ENCODE measurements at regions not wholly inside any gene's neighbourhood (a gene's known extent, or its start where the extent isn't known, plus 50 kb on each side); places are given as distances from the start of the nearest gene placed in this dataset.

DNA sequence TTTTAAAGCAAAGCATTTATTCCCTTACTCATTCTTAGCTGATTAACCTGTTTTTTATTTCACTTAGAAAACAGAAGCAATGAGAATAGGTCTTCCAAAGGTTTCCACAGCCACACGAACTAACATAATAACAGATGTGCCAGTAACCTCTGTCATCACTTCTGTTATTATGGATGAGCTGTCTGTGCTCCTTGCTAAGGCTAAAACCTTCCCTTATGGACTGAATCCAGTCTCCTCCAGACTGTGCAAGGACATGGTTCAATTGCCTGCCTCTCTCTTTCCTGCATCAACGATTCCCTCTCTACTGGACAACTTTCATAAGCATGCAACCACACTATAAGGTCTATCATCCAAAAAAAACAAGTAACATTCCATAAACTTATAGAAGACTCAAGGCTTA lies 1446.2 kb downstream of the MAT2B start:
- Histone ChIP-seq H3K27me3 (ENCODE audit: low read depth, low read length) (no peaks in the 10 kb centered on the region), H3K4me1 (ENCODE audit: control insufficient read depth in 1 of 2, insufficient read depth in 2 of 2, low read length in 2 of 2) (no peaks in the 10 kb centered on the region), H3K36me3 (ENCODE audit: control insufficient read depth in 1 of 2, insufficient read depth in 2 of 2, low read length in 2 of 2) (no peaks in the 10 kb centered on the region), H3K27ac (ENCODE audit: low read length) (no peak overlapping the region), H3K4me3 (ENCODE audit: low read depth in 1 of 2, low read length in 2 of 2) (no peak overlapping the region), H3K9me3 (ENCODE audit: control insufficient read depth in 1 of 2, low read length in 2 of 2) (no peaks in the 10 kb centered on the region)

DNA sequence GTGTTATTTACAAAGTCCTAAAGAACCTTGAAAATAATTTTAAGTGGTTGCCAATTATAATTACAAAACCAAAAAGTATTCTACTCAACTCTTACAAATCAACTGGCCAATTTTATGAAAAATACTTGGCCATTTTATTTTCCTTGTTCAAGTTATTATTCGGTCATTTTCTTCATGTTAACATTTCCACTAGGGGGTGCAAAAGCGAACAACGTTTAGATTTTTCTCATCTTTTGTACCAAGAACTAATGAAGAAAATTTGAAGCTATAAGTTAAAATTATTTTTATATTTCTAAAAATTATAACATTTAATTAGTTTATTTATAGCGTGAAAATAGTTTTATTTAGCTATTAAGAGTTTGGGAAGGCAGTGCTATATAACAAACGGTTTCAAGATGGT lies 1453.3 kb downstream of the MAT2B start:
- Histone ChIP-seq H3K9me3 (ENCODE audit: control insufficient read depth in 1 of 2, low read length in 2 of 2) (no peaks in the 10 kb centered on the region), H3K36me3 (ENCODE audit: control insufficient read depth in 1 of 2, insufficient read depth in 2 of 2, low read length in 2 of 2) (no peaks in the 10 kb centered on the region), H3K4me1 (ENCODE audit: control insufficient read depth in 1 of 2, insufficient read depth in 2 of 2, low read length in 2 of 2) (peaks cover 0 to 6% of the 10 kb centered on the region in 2 donors), H3K27ac (ENCODE audit: low read length) (no peak overlapping the region), H3K27me3 (ENCODE audit: low read depth, low read length) (no peaks in the 10 kb centered on the region), H3K4me3 (ENCODE audit: low read depth in 1 of 2, low read length in 2 of 2) (no peak overlapping the region)

DNA sequence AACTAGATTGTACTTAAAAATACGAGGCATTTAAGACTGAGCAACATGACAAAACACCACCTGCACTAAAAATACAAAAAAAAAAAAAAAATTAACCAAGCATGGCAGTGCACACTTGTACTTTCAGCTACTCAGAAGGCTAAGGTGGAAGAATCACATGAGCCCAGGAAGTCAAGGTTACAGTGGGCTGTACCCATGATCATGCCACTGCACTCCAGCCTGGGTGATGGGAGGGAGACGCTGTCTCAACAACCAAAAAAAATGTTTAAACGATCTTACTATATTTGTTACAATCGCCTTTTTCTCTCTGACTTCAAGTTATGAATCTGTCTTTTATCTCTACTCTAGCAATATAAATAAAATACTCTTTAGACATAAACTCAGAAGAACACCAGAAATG lies 1454.3 kb downstream of the MAT2B start:
- H3K9me3 ChIP-seq (ENCODE audit: control insufficient read depth in 1 of 2, low read length in 2 of 2) = no peaks in the 10 kb centered on the region
- H3K27ac ChIP-seq (ENCODE audit: low read length) = no peak overlapping the region
- no peaks in the 10 kb centered on the region for H3K27me3 ChIP-seq (ENCODE audit: low read depth, low read length)

DNA sequence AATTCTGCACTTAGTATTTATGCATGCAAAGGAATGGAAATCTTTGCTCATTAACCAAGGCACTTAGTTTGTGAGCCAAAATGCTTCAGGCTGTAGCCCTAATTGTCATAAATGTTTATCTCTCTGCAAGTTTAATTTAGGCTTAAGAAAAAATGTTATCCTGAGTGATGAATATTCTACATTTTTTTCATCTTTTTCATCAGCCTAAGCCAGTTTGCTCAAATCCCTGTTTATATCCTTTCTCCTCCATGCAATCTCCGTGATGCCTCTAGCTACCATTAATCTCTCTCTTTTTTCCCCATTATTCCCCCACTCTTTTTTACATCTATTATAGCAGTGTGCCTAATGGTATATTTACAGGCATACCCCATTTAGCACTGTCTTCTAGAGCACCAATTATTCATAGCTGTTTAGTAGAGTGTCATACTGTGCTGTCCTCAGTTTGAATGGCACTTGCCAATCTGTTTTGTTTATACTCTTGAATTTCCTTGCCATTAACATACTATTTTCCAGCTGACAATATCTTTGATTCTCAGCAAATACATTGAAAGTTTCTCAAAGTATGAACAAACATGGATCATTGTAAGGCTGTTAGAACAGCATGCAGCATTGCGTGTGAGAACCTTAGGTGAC lies 1457.0 kb downstream of the MAT2B start:
- no peaks in the 10 kb centered on the region for H3K27me3 ChIP-seq (ENCODE audit: low read depth, low read length)
- peaks cover 0 to 6% of the 10 kb centered on the region in 2 donors for H3K4me1 ChIP-seq (ENCODE audit: control insufficient read depth in 1 of 2, insufficient read depth in 2 of 2, low read length in 2 of 2)
- no peaks in the 10 kb centered on the region for H3K9me3 ChIP-seq (ENCODE audit: control insufficient read depth in 1 of 2, low read length in 2 of 2)
- H3K36me3 ChIP-seq (ENCODE audit: control insufficient read depth in 1 of 2, insufficient read depth in 2 of 2, low read length in 2 of 2) = no peaks in the 10 kb centered on the region
- no peak overlapping the region for H3K4me3 ChIP-seq (ENCODE audit: low read depth in 1 of 2, low read length in 2 of 2)
- H3K27ac ChIP-seq (ENCODE audit: low read length) = no peak overlapping the region

More for the DNA sequence above, 1454.3 kb downstream of the MAT2B start:
- peaks cover 0 to 6% of the 10 kb centered on the region in 2 donors for H3K4me1 ChIP-seq (ENCODE audit: control insufficient read depth in 1 of 2, insufficient read depth in 2 of 2, low read length in 2 of 2)
- H3K4me3 ChIP-seq (ENCODE audit: low read depth in 1 of 2, low read length in 2 of 2) = no peak overlapping the region
- no peaks in the 10 kb centered on the region for H3K36me3 ChIP-seq (ENCODE audit: control insufficient read depth in 1 of 2, insufficient read depth in 2 of 2, low read length in 2 of 2)

DNA sequence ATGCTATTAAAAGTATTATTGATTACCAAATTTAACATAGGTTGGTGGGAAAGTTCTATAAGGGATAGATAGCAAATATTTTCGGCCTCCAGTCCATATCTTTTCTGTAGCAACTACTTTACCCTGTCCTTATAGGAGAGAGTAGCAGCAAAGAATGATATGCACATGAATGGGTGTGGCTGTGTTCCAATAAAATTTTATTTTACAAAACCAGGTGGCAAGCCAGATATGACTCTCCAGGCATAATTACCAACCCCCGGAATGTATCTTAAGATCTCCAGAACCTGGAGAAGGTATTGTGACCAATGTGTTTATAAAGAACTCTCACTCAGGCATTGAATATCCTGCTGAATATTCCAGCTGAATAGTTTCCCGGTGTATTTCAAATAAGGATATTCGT lies 1461.2 kb downstream of the MAT2B start:
- Histone ChIP-seq H3K4me1 (ENCODE audit: control insufficient read depth in 1 of 2, insufficient read depth in 2 of 2, low read length in 2 of 2) (peaks cover 0 to 6% of the 10 kb centered on the region in 2 donors), H3K9me3 (ENCODE audit: control insufficient read depth in 1 of 2, low read length in 2 of 2) (no peaks in the 10 kb centered on the region), H3K36me3 (ENCODE audit: control insufficient read depth in 1 of 2, insufficient read depth in 2 of 2, low read length in 2 of 2) (no peaks in the 10 kb centered on the region), H3K4me3 (ENCODE audit: low read depth in 1 of 2, low read length in 2 of 2) (no peak overlapping the region), H3K27me3 (ENCODE audit: low read depth, low read length) (no peaks in the 10 kb centered on the region), H3K27ac (ENCODE audit: low read length) (no peak overlapping the region)

DNA sequence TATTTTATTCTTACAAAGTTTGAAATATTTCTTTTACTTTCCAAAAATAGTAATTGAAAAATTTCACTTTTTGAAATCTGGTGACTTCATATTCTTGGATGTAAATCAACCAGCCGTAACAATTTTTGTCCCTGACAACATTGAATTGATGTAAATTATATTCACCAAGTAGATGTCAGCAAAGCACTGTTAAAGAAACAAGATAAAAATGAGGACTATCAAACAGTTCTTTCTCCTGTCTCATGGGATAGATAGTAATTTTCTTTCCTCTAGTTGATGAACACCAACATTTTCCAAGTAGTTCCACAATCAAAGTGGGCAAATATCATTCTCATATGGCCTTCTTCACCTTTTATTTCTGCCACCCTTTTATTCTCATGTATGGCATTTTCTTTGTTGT lies 1461.9 kb downstream of the MAT2B start:
- Histone ChIP-seq H3K27me3 (ENCODE audit: low read depth, low read length) (no peaks in the 10 kb centered on the region), H3K36me3 (ENCODE audit: control insufficient read depth in 1 of 2, insufficient read depth in 2 of 2, low read length in 2 of 2) (no peaks in the 10 kb centered on the region), H3K27ac (ENCODE audit: low read length) (no peak overlapping the region), H3K4me1 (ENCODE audit: control insufficient read depth in 1 of 2, insufficient read depth in 2 of 2, low read length in 2 of 2) (peaks cover 0 to 2% of the 10 kb centered on the region in 2 donors), H3K9me3 (ENCODE audit: control insufficient read depth in 1 of 2, low read length in 2 of 2) (no peaks in the 10 kb centered on the region), H3K4me3 (ENCODE audit: low read depth in 1 of 2, low read length in 2 of 2) (no peak overlapping the region)

DNA sequence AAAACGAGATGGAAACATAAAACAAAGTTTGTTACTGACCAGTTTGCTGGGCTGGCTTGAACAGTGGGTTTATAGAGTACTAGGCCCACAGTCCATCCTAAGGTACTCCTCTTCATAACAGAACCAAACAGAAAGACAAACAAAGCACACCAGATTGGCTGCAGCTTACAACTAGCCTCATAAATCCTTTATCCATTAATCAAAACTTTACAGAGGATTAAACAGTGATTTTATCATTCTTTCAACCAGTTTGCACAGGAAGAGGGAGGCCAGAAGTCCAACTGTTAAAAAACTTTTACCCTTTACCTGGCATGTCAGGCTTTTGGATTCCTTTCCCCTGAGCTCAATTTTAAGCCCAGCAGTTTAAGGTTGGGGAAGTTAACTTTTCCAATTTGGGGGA lies 1467.6 kb downstream of the MAT2B start:
- H3K27ac ChIP-seq (ENCODE audit: low read length) = no peak overlapping the region

DNA sequence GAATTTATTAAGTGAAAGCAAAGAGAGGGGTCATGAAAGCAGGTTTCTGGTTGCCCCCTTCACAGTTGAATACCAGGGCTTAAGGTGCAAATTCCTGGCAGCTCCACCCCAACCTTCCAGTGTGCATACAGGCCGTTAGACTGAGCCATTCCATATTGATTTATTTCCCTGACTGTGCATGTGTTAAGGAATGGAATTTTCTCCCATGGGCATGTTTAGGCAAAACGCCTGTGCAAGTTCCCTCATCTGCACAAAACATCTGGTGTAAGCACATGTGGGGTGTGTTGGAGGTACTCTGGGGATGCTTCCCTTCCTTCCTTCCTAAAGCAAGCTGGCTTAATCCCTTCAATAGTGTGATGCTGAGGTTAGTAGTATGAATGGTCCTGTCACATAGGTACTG lies 1470.6 kb downstream of the MAT2B start:
- Histone ChIP-seq H3K4me1 (ENCODE audit: control insufficient read depth in 1 of 2, insufficient read depth in 2 of 2, low read length in 2 of 2) (no peaks in the 10 kb centered on the region), H3K27me3 (ENCODE audit: low read depth, low read length) (no peaks in the 10 kb centered on the region), H3K4me3 (ENCODE audit: low read depth in 1 of 2, low read length in 2 of 2) (no peak overlapping the region), H3K36me3 (ENCODE audit: control insufficient read depth in 1 of 2, insufficient read depth in 2 of 2, low read length in 2 of 2) (no peaks in the 10 kb centered on the region), H3K27ac (ENCODE audit: low read length) (no peak overlapping the region), H3K9me3 (ENCODE audit: control insufficient read depth in 1 of 2, low read length in 2 of 2) (peaks cover 0 to 17% of the 10 kb centered on the region in 2 donors)

More for the DNA sequence above, 1467.6 kb downstream of the MAT2B start:
- H3K36me3 ChIP-seq (ENCODE audit: control insufficient read depth in 1 of 2, insufficient read depth in 2 of 2, low read length in 2 of 2) = no peaks in the 10 kb centered on the region
- H3K4me3 ChIP-seq (ENCODE audit: low read depth in 1 of 2, low read length in 2 of 2) = no peak overlapping the region
- H3K4me1 ChIP-seq (ENCODE audit: control insufficient read depth in 1 of 2, insufficient read depth in 2 of 2, low read length in 2 of 2) = no peaks in the 10 kb centered on the region
- no peaks in the 10 kb centered on the region for H3K27me3 ChIP-seq (ENCODE audit: low read depth, low read length)
- peaks cover 0 to 17% of the 10 kb centered on the region in 2 donors for H3K9me3 ChIP-seq (ENCODE audit: control insufficient read depth in 1 of 2, low read length in 2 of 2)

DNA sequence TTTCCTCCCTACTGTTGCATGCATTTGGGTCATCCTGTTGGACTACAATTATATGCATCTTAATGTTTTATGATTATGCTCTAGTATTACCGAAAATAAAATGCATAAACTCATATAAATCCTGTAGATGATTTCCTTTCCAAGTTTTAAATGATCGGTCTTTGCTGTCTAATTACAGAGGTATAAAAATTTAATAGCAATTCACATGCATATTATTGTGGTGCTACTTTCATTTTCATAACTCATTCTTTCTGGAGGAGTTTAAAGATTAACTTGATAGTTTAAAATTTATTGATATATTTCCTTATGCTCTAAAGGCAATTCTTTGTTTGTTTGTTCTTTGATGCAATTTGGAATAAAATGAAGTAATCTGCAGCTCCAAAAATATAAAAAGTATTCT lies 1475.1 kb downstream of the MAT2B start:
- no peak overlapping the region for H3K4me3 ChIP-seq (ENCODE audit: low read depth in 1 of 2, low read length in 2 of 2)

DNA sequence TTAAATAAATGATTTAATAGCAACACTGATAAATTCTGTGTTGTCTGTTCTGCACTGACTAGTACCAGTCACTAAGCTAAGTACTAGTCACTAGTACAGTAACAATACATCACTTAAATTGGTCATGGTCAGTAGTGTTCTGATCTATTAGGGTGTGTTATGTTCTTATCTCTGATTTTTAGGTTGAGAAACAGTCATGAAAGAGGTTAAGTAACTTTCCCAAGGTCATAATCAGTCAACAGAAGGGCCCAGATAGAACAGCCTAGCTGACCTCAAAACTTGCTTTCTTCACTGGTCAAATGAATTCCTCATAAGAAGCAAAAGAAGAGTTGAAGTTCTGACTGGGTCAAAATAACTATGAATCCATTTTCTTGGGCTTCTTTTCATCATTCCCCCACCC lies 1492.7 kb downstream of the MAT2B start:
- Histone ChIP-seq H3K27ac (ENCODE audit: low read length) (no peak overlapping the region), H3K9me3 (ENCODE audit: control insufficient read depth in 1 of 2, low read length in 2 of 2) (no peaks in the 10 kb centered on the region), H3K4me1 (ENCODE audit: control insufficient read depth in 1 of 2, insufficient read depth in 2 of 2, low read length in 2 of 2) (no peaks in the 10 kb centered on the region), H3K4me3 (ENCODE audit: low read depth in 1 of 2, low read length in 2 of 2) (no peak overlapping the region), H3K36me3 (ENCODE audit: control insufficient read depth in 1 of 2, insufficient read depth in 2 of 2, low read length in 2 of 2) (no peaks in the 10 kb centered on the region), H3K27me3 (ENCODE audit: low read depth, low read length) (no peaks in the 10 kb centered on the region)

More for the DNA sequence above, 1475.1 kb downstream of the MAT2B start:
- no peaks in the 10 kb centered on the region for H3K36me3 ChIP-seq (ENCODE audit: control insufficient read depth in 1 of 2, insufficient read depth in 2 of 2, low read length in 2 of 2)
- H3K27me3 ChIP-seq (ENCODE audit: low read depth, low read length) = no peaks in the 10 kb centered on the region
- no peak overlapping the region for H3K27ac ChIP-seq (ENCODE audit: low read length)
- no peaks in the 10 kb centered on the region for H3K4me1 ChIP-seq (ENCODE audit: control insufficient read depth in 1 of 2, insufficient read depth in 2 of 2, low read length in 2 of 2)
- peaks cover 0 to 17% of the 10 kb centered on the region in 2 donors for H3K9me3 ChIP-seq (ENCODE audit: control insufficient read depth in 1 of 2, low read length in 2 of 2)

DNA sequence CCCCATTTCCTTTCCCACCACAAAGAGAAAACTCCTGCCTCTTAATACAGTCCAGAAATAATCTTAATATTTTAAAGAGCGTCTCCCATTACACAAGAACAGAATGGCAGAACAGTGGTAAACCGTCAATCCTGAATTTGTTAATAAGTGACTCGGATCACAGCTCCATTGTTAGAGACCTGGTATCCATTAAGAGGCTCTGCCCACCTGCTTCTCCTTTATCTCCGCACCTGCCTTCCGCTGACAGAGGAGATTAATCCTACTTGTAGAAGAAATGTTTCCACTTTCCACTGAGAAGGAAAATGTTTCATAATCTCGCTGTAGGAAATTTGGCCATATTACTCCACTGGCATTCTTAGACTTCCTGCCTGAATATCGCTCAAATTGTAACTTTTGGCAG lies 1493.2 kb downstream of the MAT2B start:
- Histone ChIP-seq H3K36me3 (ENCODE audit: control insufficient read depth in 1 of 2, insufficient read depth in 2 of 2, low read length in 2 of 2) (no peaks in the 10 kb centered on the region), H3K4me1 (ENCODE audit: control insufficient read depth in 1 of 2, insufficient read depth in 2 of 2, low read length in 2 of 2) (no peaks in the 10 kb centered on the region)

More for the DNA sequence above, 1493.2 kb downstream of the MAT2B start:
- Histone ChIP-seq H3K27me3 (ENCODE audit: low read depth, low read length) (no peaks in the 10 kb centered on the region), H3K9me3 (ENCODE audit: control insufficient read depth in 1 of 2, low read length in 2 of 2) (no peaks in the 10 kb centered on the region), H3K4me3 (ENCODE audit: low read depth in 1 of 2, low read length in 2 of 2) (no peak overlapping the region), H3K27ac (ENCODE audit: low read length) (no peak overlapping the region)

All from muscle layer of duodenum (tissue), 2 donors.